ENCODE measurements at regions not wholly inside any gene's neighbourhood (a gene's known extent, or its start where the extent isn't known, plus 50 kb on each side); places are given as distances from the start of the nearest gene placed in this dataset.
"Not testable (repeated sequence)": the region's sequence is repeated elsewhere in the genome, so short reads cannot be mapped to it uniquely, and the experiment has no call there.

- H3K4me1 ChIP-seq (ENCODE audit: insufficient read depth, low read length, poor library complexity, severe bottlenecking) = no peaks in the 10 kb centered on the region
- no peak for TF ChIP-seq CTCF (conservative IDR thresholded peaks at IDR 0.05; ENCODE audit: low read depth, low read length)
- no peak for TF ChIP-seq EZH2 (IDR thresholded peaks at IDR 0.05; ENCODE audit: borderline replicate concordance, low read depth, low read length, poor library complexity, severe bottlenecking)
- H3K27ac ChIP-seq (ENCODE audit: low read depth, low read length, poor library complexity, severe bottlenecking) = no peak overlapping the region
- DNase-seq (ENCODE audit: low spot score) = no peak
- ChIA-PET POLR2A (ENCODE audit: low non-redundant PET) (interaction anchor here (0.6 kb wide), 1 partner anchor 28 kb away, joined by 3 read pairs; no protein-coding TSS in a partner anchor), CTCF (no interaction called here)
- H3K36me3 ChIP-seq (ENCODE audit: insufficient read depth, low read length, poor library complexity, severe bottlenecking) = no peaks in the 10 kb centered on the region
- no TSS peak for BruUV-seq (replicated peaks)
- intact Hi-C loops (cut with micrococcal nuclease; ENCODE audit: unreplicated experiment) = no loop called here
- H3K4me3 ChIP-seq (ENCODE audit: low read depth, low read length, poor library complexity, severe bottlenecking) = no peak overlapping the region
- H3K27me3 ChIP-seq (replicated peaks; ENCODE audit: insufficient read depth, low read depth, low read length, poor library complexity) = no peaks in the 10 kb centered on the region
- H3K9me3 ChIP-seq (ENCODE audit: low read depth, low read length, poor library complexity, severe bottlenecking) = no peaks in the 10 kb centered on the region
Observed at GRCh38 chr5:71924980-71925379, 182.3 kb upstream of the MAP1B start.

- no TSS peak for BruUV-seq (replicated peaks)
- no peak for DNase-seq (ENCODE audit: low spot score)
- CTCF ChIA-PET = no interaction called here
- Histone ChIP-seq H3K36me3 (ENCODE audit: insufficient read depth, low read length, poor library complexity, severe bottlenecking) (no peaks in the 10 kb centered on the region), H3K4me3 (ENCODE audit: low read depth, low read length, poor library complexity, severe bottlenecking) (no peak overlapping the region), H3K27ac (ENCODE audit: low read depth, low read length, poor library complexity, severe bottlenecking) (no peak overlapping the region), H3K27me3 (replicated peaks; ENCODE audit: insufficient read depth, low read depth, low read length, poor library complexity) (no peaks in the 10 kb centered on the region), H3K9me3 (ENCODE audit: low read depth, low read length, poor library complexity, severe bottlenecking) (no peaks in the 10 kb centered on the region), H3K4me1 (ENCODE audit: insufficient read depth, low read length, poor library complexity, severe bottlenecking) (no peaks in the 10 kb centered on the region)
- POLR2A ChIA-PET (ENCODE audit: low non-redundant PET) = interaction anchor here (0.6 kb wide), 1 partner anchor 27 kb away, joined by 3 read pairs; no protein-coding TSS in a partner anchor
- intact Hi-C loops (cut with micrococcal nuclease; ENCODE audit: unreplicated experiment) = no loop called here
- TF ChIP-seq EZH2 (IDR thresholded peaks at IDR 0.05; ENCODE audit: borderline replicate concordance, low read depth, low read length, poor library complexity, severe bottlenecking) = no peak
- no peak for TF ChIP-seq CTCF (conservative IDR thresholded peaks at IDR 0.05; ENCODE audit: low read depth, low read length)
Observed at GRCh38 chr5:71925608-71926091, 181.6 kb upstream of the MAP1B start.

GRCh38 chr5:71929003-71929402, 178.3 kb upstream of the MAP1B start:
- BruUV-seq (replicated peaks) = no TSS peak
- no peak for DNase-seq (ENCODE audit: low spot score)
- no peak overlapping the region for H3K27ac ChIP-seq (ENCODE audit: low read depth, low read length, poor library complexity, severe bottlenecking)
- H3K36me3 ChIP-seq (ENCODE audit: insufficient read depth, low read length, poor library complexity, severe bottlenecking) = no peaks in the 10 kb centered on the region
- no peak for TF ChIP-seq CTCF (conservative IDR thresholded peaks at IDR 0.05; ENCODE audit: low read depth, low read length)
- no peak for TF ChIP-seq EZH2 (IDR thresholded peaks at IDR 0.05; ENCODE audit: borderline replicate concordance, low read depth, low read length, poor library complexity, severe bottlenecking)
- CTCF ChIA-PET = no interaction called here
- intact Hi-C loops (cut with micrococcal nuclease; ENCODE audit: unreplicated experiment) = no loop called here
- no peak overlapping the region for H3K4me3 ChIP-seq (ENCODE audit: low read depth, low read length, poor library complexity, severe bottlenecking)
- H3K4me1 ChIP-seq (ENCODE audit: insufficient read depth, low read length, poor library complexity, severe bottlenecking) = no peaks in the 10 kb centered on the region
- H3K9me3 ChIP-seq (ENCODE audit: low read depth, low read length, poor library complexity, severe bottlenecking) = no peaks in the 10 kb centered on the region
- POLR2A ChIA-PET (ENCODE audit: low non-redundant PET) = no interaction called here
- no peaks in the 10 kb centered on the region for H3K27me3 ChIP-seq (replicated peaks; ENCODE audit: insufficient read depth, low read depth, low read length, poor library complexity)

GRCh38 chr5:71930554-71930953, 176.7 kb upstream of the MAP1B start:
- POLR2A ChIA-PET (ENCODE audit: low non-redundant PET); H3K36me3 ChIP-seq (ENCODE audit: insufficient read depth, low read length, poor library complexity, severe bottlenecking); H3K4me1 ChIP-seq (ENCODE audit: insufficient read depth, low read length, poor library complexity, severe bottlenecking); H3K27me3 ChIP-seq (replicated peaks; ENCODE audit: insufficient read depth, low read depth, low read length, poor library complexity); H3K27ac ChIP-seq (ENCODE audit: low read depth, low read length, poor library complexity, severe bottlenecking); BruUV-seq (replicated peaks); DNase-seq (ENCODE audit: low spot score); H3K4me3 ChIP-seq (ENCODE audit: low read depth, low read length, poor library complexity, severe bottlenecking); H3K9me3 ChIP-seq (ENCODE audit: low read depth, low read length, poor library complexity, severe bottlenecking); CTCF ChIA-PET; intact Hi-C loops (cut with micrococcal nuclease; ENCODE audit: unreplicated experiment): not testable (repeated sequence)
